ENCODE measurements at regions not wholly inside any gene's neighbourhood (a gene's known extent, or its start where the extent isn't known, plus 50 kb on each side); places are given as distances from the start of the nearest gene placed in this dataset.
"Not testable (repeated sequence)": the region's sequence is repeated elsewhere in the genome, so short reads cannot be mapped to it uniquely, and the experiment has no call there.

DNA sequence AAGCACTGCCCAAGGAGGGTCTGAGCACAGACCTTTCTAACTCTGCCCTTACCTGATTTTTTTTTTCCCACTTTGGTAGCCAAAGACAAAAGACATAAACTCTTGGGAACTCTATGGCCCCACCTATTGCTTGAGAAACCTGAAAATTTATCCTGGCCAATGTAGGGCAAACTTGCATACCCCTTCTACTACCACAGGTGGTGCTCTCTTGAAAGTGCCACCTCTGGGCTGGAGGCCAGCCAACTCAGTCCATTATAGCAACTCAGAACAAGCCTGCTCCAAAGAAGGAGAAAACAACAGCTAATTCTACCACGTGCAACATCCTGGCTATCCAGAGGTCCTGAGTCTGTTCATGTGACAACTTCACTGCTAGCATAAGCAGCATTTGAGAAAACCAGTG lies 55.7 kb upstream of the ABCD2 start:
- H3K27ac ChIP-seq = no peak overlapping the region
- H3K9me3 ChIP-seq (ENCODE audit: low read depth) = no peaks in the 10 kb centered on the region
- no peak for DNase-seq (ENCODE audit: low read depth in 1 of 2, low spot score in 1 of 2)
- no peaks in the 10 kb centered on the region for H3K4me1 ChIP-seq (ENCODE audit: low read depth)
- no peaks in the 10 kb centered on the region for H3K27me3 ChIP-seq
- H3K4me3 ChIP-seq = no peak overlapping the region
- no peak for TF ChIP-seq CTCF (IDR thresholded peaks at IDR 0.05; ENCODE audit: low read depth, low read length)
- no peaks in the 10 kb centered on the region for H3K36me3 ChIP-seq

DNA sequence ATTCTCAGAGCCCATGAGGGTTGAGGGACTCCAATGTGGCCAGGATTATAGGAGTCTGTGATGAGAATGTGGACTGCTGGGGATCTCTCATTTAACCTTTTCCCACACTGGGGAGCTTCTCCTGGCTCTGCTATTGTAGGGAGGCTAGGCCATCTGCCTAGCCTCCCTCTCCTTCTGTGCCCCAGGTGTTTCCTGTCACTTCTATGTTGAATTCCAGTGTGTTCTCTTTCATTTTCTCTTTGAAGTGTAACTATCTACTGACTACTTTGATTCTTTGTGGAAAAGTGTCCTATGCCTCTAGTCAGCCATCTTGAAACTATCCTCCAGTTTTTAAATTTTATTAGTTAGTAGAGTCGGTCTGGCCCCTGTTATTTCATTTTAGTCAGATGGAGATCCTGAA lies 53.4 kb upstream of the ABCD2 start:
- no peak for TF ChIP-seq CTCF (IDR thresholded peaks at IDR 0.05; ENCODE audit: low read depth, low read length)

GRCh38 chr12:39671898-39672875 lies 52.6 kb upstream of the ABCD2 start:
- Histone ChIP-seq H3K4me3 (no peak overlapping the region), H3K27ac (no peak overlapping the region), H3K27me3 (no peaks in the 10 kb centered on the region), H3K9me3 (ENCODE audit: low read depth) (no peaks in the 10 kb centered on the region), H3K4me1 (ENCODE audit: low read depth) (no peaks in the 10 kb centered on the region), H3K36me3 (no peaks in the 10 kb centered on the region)
- DNase-seq (ENCODE audit: low read depth in 1 of 2, low spot score in 1 of 2) = no peak
- TF ChIP-seq CTCF (IDR thresholded peaks at IDR 0.05; ENCODE audit: low read depth, low read length) = no peak

More for the DNA sequence above, 53.4 kb upstream of the ABCD2 start:
- H3K4me3 ChIP-seq = no peak overlapping the region
- no peak for DNase-seq (ENCODE audit: low read depth in 1 of 2, low spot score in 1 of 2)
- no peaks in the 10 kb centered on the region for H3K27me3 ChIP-seq
- no peaks in the 10 kb centered on the region for H3K9me3 ChIP-seq (ENCODE audit: low read depth)
- H3K27ac ChIP-seq = no peak overlapping the region
- no peaks in the 10 kb centered on the region for H3K4me1 ChIP-seq (ENCODE audit: low read depth)
- no peaks in the 10 kb centered on the region for H3K36me3 ChIP-seq

DNA sequence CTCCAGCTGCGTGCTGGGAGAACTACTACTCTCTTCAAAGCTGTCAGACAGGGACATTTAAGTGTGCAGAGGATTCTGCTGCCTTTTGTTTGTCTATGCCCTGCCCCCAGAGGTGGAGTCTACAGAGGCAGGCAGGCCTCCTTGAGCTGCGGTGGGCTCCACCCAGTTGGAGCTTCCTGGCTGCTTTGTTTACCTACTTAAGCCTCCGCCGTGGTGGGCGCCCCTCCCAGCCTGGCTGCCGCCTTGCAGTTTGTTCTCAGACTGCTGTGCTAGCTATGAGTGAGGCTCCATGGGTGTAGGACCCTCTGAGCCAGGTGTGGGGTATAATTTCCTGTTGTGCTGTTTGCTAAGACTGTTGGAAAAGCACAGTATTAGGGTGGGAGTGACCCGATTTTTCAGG lies 49.9 kb upstream of the ABCD2 start:
- not testable (repeated sequence) for H3K27ac ChIP-seq; H3K4me3 ChIP-seq; H3K36me3 ChIP-seq; DNase-seq (ENCODE audit: low read depth in 1 of 2, low spot score in 1 of 2); H3K27me3 ChIP-seq; H3K9me3 ChIP-seq (ENCODE audit: low read depth); H3K4me1 ChIP-seq (ENCODE audit: low read depth)
